HG03575 (cell line): ENCODE measurements at regions not wholly inside any gene's neighbourhood (a gene's known extent, or its start where the extent isn't known, plus 50 kb on each side); places are given as distances from the start of the nearest gene placed in this dataset.
"Not testable (repeated sequence)": the region's sequence is repeated elsewhere in the genome, so short reads cannot be mapped to it uniquely, and the experiment has no call there.

ENCODE experiments used
- ATAC-seq: cut with Tn5 transposase; IDR thresholded peaks from one replicate; pipeline ENCODE4 v1.9.1; 2021; ENCODE audit not compliant: unreplicated experiment, insufficient number of reproducible peaks, low FRiP score; ENCODE audit errors: extremely low read depth

GRCh38 chr9:108041551-108041950, 552.0 kb upstream of the KLF4 start:
- no peak for ATAC-seq

GRCh38 chr9:108040783-108041182, 551.2 kb upstream of the KLF4 start:
- no peak for ATAC-seq

- no peak for ATAC-seq
These were observed 549.9 kb upstream of the KLF4 start for GRCh38 chr9:108039493-108039892.

DNA sequence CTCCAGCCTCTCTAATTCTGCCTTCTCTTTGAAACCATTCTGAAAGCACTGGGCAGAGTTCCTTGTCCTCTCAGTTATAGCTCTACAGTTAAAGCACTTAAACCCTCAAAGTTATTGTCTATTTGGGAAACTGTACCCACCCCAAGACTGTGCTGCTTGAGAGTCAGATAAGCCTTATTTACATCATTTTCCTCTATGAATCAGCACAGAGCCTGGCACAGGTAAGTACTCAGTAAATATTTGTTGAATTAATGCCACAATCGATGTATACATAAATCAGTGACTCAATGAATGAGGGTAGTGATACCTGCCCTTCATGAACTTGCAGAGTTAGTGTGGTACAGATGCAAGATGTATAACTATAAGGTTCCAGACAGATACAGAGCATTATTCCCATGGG, 549.4 kb upstream of the KLF4 start:
- ATAC-seq: no peak

DNA sequence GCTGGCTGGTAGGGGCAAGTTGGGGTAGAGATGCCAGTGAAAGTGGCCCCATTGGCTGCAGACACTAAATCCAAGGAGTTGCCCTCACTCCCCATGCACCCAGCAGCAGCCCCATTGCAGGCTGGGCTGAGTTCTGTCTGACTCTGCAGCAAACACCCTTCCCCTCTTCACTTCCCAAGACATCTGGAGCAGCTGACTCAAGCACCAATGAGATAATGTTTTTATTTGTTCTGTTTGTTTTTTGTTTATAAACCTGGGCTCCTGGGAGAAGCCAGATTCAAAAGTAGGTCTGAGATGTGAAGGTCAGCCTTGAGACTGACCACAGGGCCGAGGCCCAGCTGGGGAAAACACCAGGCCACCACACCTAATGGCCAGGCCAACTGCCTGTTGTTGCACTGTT, 545.9 kb upstream of the KLF4 start:
- ATAC-seq: no peak

DNA sequence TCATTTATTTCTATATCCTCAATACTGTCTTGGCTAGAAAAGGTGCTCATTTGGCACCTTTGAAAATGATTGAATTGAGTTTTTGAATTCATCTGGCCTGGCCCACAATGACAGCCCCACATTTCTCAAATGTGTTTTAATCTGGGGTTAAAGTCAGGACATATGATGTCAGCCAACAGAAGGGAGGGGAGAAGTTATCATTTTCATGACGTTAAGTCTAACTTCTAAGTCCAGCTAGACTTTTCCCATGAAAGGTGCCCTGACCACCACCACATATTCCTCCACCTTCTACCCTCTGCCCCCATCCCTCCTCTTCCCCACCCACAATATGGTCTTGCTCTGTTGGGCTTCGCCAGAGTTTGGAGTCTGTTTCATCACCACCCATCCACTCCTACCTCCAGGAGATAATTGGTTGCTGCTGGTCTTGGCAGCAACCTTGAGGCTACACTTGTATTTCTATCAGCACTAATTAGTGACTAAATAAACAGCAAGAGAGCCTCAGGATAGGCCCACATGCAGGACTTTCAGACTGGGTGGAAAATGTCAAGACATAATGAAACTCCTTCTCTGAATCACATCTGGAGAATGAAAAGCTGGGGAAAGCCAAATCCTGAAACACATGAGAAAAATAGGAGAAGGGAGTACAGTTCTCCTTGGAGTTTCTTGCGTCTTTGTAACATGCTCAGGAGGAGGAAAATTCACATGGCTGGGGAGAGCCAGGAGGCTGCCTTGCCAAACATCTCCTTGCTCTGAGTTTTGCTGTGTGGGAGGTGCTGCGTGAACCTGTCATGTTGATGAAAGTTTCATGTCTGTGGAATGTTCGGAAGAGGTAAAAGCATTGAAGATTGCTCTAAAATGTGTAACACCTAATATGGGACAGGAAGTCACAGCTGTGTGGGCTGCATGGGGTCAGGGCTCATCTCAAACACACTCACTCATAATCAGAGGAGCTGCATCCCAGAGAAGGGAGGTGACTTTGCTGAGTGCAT, 544.7 kb upstream of the KLF4 start:
- ATAC-seq: no peak

DNA sequence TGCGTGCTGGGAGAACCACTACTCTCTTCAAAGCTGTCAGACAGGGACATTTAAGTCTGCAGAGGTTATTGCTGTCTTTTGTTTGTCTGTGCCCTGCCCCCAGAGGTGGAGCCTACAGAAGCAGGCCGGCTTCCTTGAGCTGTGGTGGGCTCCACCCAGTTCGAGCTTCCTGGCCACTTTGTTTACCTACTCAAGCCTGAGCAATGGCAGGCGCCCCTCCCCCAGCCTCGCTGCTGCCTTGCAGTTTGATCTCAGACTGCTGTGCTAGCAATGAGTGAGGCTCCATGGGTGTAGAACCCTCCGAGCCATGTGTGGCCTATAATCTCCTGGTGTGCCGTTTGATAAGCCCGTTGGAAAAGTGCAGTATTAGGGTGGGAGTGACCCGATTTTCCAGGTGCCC, 542.5 kb upstream of the KLF4 start:
- not testable (repeated sequence) for ATAC-seq

DNA sequence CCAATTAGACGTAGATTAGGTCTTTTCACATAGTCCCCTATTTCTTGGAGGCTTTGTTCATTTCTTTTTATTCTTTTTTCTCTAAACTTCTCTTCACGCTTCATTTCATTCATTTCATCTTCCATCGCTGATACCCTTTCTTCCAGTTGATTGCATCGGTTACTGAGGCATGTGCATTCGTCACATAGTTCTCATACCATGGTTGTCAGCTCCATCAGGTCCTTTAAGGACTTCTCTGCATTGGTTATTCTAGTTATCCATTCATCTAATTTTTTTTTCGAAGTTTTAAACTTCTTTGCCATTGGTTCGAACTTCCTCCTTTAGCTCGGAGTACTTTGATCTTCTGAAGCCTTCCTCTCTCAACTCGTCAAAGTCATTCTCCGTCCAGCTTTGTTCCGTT, 541.7 kb upstream of the KLF4 start:
- ATAC-seq: not testable (repeated sequence)

- not testable (repeated sequence) for ATAC-seq
These were observed 537.1 kb upstream of the KLF4 start for GRCh38 chr9:108026718-108027117.

DNA sequence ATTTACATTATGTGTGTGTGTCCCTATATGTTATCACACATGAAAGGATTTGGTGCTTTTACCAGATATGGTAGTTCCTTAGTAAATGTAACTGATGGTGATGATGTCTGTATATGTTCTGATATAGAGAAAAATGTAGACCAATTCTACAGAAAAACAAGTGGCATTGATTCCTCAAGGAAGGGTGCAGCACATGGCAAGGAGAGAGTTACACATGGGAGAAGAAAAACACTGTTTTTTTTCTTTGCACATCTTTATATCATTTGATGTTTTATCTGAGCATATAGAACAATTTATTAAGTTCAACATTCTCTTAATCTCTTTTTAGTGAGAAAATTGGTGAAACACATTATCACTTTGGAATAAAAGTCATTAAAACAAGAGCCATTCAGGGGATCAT, 535.0 kb upstream of the KLF4 start:
- ATAC-seq: no peak

DNA sequence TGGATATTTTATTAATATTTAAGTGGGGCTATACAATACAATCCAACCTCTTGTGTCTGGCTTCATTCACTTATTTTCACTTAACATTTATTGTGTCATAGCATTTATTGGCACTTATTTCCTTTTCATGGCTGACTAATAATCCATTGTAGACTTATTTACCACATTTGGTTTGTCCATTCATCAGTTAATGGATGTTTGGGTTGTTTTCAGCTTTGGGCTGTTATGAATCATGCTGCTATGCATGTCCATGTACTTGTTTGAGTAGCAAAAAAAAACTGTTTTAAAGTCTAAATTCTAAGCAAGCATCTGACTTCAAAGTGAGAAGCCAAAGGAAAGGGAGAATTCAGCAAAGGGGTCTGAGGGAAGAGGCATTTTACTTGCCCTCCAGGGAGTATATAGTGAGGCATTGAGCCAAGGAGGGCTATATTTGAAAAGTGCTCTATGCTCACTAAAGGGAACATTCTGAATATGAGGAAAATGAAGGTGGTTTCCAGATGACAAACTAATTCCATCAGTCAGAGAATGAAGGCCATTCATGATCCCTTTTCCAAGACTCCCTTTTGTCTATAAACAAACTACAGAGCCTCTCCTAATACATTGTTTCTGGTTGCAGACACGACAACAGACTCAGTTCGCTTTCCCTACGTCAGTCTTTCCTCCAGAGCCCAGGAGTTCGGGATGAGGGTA, 532.8 kb upstream of the KLF4 start:
- no peak for ATAC-seq

DNA sequence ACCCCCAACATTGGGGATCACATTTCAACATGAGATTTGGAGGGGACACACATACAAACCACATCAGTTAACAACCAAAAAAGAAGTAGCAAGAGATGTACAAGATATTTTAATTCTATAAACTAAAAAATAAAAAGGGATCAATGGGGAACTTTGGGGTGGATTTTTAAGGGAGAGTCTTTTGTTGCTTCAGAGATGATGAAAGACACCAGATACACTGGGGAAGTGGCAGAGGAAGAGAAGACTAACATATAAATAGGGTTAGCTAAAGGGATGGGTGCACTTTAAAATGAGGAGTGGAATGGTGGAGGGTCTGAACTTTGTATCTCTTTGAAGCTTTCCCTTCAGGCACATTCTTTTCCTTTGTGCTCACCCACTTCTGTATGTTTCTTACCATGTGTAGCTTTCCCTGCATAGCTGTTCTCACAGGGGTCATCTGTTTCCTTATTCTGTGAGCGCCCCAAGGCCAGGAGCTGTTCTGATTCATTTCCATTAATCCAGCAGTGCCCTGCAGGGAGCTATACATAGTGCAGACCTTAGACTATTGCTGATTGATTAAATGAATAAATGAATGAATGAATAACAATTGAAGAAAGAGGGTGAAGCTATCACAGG, 531.6 kb upstream of the KLF4 start:
- ATAC-seq: no peak

DNA sequence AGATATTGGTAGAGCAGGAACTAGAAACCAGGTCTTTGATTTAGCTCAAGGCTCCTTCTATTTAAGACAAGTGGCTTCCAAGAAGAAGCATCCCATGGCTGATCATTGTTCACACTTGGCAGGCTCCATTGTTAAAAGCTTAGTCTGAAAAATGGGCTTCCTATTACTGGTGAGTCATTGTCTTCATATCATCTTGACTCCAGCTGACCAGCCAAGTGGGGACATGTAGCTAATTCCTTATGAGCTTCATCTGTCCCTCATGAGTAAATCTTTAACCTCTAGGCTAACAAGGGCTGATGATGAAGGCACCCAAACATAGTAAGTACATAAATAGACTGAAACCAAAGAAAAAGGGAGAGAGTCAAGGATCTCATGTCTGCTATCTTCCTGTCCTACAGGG, 530.3 kb upstream of the KLF4 start:
- ATAC-seq: no peak

DNA sequence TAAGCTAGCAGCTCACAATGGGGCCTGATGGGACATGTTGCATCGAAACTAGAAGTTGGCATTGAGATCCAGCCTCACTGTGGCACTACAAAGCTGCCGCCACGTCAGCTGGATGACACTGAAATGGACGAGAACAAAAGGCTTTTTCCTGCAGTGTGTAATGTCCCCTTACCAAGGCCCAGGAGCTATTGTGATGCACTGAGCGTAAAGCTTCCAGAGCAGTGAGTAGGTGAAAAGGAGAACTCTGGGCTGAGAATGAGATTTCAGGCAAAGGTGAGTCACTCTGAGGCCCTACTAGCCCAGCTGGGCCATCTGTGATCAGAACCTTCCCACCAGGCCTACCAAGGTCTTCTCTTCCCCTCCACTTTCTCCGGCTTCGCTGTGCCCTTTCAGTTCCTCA, 528.1 kb upstream of the KLF4 start:
- no peak for ATAC-seq

DNA sequence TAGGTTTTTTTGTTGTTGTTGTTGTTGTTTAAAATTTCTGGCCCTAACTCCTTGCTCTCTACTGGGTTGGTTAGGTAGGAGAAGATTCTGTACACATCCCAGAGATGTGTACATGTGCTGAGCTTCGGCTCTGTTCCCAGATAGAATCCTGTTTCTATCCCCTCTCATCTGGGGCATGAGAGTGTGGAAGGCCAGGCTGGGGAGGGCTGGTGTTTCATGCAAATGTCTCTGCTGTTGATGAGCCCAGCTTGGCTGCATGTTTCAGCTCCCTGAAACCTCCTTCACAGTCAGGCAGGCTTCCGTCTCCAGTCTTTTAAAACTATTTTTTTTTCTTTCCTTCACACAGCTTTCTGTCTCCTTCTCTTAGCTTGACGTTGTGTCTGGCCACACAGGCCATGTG, 526.9 kb upstream of the KLF4 start:
- ATAC-seq: no peak

DNA sequence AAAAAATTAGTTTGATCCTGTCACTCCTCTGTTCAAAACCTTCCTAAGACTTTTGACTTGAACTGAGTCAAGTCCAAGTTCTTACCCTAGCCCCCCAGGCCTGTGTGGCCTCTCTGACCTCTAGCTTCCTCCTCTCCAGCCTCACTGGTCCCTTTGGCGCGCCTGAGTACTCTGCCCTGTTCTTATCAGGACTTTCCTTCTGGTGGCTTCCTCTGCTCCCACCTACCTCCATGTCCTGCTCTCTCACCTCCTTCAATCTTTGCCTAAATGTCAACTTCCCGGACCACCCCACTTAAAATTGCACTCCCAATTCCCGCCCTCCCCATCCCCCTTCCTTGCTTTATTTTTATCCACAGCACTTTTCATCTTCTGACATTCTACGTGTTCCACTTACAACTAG, 526.1 kb upstream of the KLF4 start:
- no peak for ATAC-seq

DNA sequence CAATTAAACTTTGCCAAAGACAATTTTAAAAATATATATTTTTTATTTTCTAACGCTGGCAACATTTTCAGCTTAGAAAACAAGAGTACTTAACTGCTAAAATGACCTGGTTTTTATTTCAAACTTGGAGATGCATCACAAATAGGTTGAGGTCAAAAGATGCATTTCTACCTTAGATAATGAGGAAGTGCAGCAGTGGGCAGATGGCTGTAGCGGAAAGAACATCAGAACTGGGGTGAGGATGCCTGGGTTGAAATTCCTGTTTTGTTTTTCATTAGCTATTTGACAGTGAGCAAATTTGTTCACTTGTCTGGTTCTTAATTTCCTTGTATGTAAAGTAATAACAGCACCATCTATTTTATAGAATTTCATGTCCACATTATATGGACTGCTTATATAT, 524.8 kb upstream of the KLF4 start:
- no peak for ATAC-seq

GRCh38 chr9:108012886-108013665, 523.5 kb upstream of the KLF4 start:
- no peak for ATAC-seq

DNA sequence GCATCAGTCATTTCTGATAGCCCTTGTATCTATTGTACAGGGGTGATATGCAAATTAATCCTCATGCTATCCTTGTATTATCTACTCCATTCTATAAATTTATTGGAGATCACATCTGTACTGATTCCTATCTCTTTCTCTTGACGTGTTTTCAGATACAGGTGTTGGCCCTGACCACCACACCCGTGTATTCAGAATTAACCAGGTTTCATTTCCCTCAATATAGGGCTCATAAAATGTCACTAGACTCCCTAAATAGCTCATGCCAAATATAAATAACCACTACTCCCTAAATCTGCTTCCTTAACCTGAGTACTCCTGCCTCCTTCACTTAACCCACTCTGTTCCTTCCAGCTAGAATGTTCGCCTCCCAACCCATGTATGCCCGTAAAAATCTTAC, 522.8 kb upstream of the KLF4 start:
- no peak for ATAC-seq
